Loucy (cell line): ENCODE measurements at regions not wholly inside any gene's neighbourhood (a gene's known extent, or its start where the extent isn't known, plus 50 kb on each side); places are given as distances from the start of the nearest gene placed in this dataset.

Experiments
- EZH2phosphoT487 ChIP-seq: fragments of 200-600 bp; IDR thresholded peaks from 2 replicates; pipeline ENCODE4 v1.6.1; 2018; ENCODE audit warnings: antibody characterized with exemption, mild to moderate bottlenecking, moderate library complexity, borderline replicate concordance
- TF ChIP-seq, protein P1 (sequence below): fragments of 200-600 bp; sonication (generic); conservative IDR thresholded peaks from 2 replicates; pipeline ENCODE4 v1.5.1; 2014; ENCODE audit warnings: mild to moderate bottlenecking, antibody characterized with exemption, low read length

DNA sequence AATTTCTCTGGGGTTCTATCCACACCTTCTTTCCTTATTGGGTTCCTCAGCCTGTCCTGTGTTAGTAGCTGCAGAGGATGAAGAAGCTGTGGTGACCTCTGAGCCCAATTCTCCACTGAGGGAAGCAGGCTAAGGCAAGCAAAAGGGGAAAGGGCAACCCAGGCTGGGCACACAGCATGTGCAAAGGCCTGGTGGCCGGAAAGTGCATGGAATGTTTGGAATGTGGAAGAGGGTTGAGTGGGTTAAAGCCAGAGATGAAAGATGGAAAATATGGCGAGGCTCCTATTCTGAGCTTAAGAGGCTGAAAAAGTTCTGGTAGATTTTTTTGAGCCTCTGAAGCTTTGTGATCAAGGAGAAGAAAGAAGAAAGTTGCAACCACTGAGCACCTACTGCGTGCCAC is 247.1 kb downstream of the MIAT start:
- TF ChIP-seq, protein P1, sequence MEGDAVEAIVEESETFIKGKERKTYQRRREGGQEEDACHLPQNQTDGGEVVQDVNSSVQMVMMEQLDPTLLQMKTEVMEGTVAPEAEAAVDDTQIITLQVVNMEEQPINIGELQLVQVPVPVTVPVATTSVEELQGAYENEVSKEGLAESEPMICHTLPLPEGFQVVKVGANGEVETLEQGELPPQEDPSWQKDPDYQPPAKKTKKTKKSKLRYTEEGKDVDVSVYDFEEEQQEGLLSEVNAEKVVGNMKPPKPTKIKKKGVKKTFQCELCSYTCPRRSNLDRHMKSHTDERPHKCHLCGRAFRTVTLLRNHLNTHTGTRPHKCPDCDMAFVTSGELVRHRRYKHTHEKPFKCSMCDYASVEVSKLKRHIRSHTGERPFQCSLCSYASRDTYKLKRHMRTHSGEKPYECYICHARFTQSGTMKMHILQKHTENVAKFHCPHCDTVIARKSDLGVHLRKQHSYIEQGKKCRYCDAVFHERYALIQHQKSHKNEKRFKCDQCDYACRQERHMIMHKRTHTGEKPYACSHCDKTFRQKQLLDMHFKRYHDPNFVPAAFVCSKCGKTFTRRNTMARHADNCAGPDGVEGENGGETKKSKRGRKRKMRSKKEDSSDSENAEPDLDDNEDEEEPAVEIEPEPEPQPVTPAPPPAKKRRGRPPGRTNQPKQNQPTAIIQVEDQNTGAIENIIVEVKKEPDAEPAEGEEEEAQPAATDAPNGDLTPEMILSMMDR = no peak
- no peak for TF ChIP-seq EZH2phosphoT487
